ENCODE measurements at regions not wholly inside any gene's neighbourhood (a gene's known extent, or its start where the extent isn't known, plus 50 kb on each side); places are given as distances from the start of the nearest gene placed in this dataset.
"Not testable (repeated sequence)": the region's sequence is repeated elsewhere in the genome, so short reads cannot be mapped to it uniquely, and the experiment has no call there.

DNA sequence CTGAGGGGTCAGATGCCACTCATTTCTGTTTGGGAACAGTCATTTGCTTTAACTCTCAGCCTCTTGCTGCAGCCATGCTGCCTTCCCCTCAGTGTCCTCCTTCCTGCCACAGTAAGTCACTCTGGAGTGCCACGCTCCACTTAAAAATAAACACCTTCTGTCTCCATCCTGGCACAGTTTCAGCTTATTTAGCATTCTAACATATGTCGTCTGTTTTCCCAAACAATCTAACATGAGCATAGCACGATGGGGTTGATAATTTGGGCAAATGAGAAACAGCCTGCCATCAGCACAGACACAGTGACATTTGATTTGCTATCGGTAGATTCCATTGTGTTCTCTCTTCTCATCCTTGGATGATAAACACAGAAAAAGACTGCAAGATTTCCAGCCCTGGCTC, 768.6 kb downstream of the UQCRFS1 start:
- DNase-seq (ENCODE audit: low read depth in 3 of 3), result no peak

- no peak for DNase-seq (ENCODE audit: low read depth in 3 of 3)
These were observed 769.6 kb downstream of the UQCRFS1 start for GRCh38 chr19:28443361-28443760.

DNA sequence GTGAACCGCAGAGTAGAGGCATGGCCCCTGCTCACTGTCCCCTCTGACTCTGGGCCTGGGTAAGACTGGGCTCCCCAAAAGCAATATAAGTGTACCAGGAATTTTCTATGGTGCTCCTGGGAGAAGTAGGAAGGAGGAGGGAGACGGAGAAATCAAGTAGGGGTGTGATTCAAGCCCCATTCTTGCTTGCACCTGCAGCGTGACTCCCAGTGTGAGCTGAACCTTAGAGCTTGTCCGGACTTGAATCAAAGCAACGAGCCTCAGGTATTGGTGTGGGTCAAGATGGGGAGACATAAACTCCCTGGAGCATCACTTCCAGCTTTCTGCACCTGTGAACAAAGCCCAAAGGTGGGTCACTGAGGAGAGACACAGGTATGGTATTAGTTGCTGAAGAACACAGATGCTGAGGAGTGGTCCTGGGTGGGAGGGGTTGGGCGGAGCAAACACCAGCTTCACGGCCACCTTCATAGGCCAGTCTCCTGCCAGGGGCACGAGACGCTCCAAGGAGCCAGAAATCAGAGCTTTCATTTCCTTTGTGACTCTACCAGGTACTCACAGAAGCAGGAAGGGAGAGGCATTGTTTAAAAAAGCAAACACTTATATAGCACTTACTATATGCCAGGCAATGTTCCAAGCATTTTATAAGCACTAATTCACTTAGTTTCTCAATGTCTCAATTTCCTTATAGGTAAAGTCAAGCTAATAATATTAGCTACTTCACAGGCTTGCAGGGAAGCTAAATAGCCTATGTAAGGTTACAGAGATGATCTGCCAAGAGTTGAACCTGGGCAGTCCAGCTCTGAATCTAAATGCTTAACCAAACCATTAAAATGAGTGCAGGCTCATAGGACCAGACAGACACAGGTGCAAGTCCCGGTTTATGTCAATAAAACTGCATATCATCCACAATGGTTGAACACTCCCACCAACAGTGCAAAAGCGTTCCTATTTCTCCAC, 775.3 kb downstream of the UQCRFS1 start:
- no peak for DNase-seq (ENCODE audit: low read depth in 3 of 3)

GRCh38 chr19:28436320-28436719, 776.6 kb downstream of the UQCRFS1 start:
- no peak for DNase-seq (ENCODE audit: low read depth in 3 of 3)

- no peak for DNase-seq (ENCODE audit: low read depth in 3 of 3)
These were observed 777.2 kb downstream of the UQCRFS1 start for GRCh38 chr19:28435551-28436271.

- not testable (repeated sequence) for DNase-seq (ENCODE audit: low read depth in 3 of 3)
These were observed 778.2 kb downstream of the UQCRFS1 start for GRCh38 chr19:28434794-28435193.

DNA sequence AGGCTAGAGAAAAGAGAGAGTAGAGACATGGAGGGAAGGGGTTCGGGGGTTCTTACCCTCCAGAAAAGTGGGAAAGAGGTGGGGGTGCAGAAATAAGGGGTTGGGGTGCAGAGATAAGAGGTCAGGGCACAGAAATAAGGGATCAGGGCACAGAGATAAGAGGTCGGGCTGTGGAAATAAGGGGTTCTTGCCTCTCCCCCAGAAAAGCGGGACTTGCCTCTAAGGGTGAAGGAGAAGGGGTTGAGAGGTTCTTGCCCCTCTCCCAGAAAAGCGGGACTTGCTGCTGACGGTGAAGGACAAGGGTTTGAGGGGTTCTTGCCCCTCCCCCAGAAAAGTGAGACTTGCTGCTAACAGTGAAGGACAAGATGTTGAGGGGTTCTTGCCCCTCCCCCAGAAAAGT, 778.6 kb downstream of the UQCRFS1 start:
- DNase-seq (ENCODE audit: low read depth in 3 of 3), result not testable (repeated sequence)

GRCh38 chr19:28433166-28433565, 779.8 kb downstream of the UQCRFS1 start:
- not testable (repeated sequence) for DNase-seq (ENCODE audit: low read depth in 3 of 3)

DNA sequence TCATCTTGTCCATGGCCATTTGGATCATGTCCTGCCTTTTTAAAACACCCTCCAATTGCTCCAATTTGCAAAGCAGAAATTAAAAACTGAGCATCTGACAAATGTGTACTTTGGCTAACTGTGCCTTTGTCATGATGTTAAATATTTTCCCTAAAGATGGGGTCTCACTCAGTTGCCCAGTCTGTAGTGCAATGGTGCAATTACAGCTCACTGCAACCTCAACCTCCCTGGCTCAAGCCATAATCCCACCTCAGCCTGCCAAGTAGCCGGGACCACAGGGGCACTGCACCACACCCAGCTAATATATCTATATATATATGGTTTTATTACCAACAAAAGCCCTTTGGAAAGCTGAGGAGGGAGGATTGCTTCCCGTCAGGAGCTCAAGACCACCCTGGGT, 782.7 kb downstream of the UQCRFS1 start:
- no peak for DNase-seq (ENCODE audit: low read depth in 3 of 3)

DNA sequence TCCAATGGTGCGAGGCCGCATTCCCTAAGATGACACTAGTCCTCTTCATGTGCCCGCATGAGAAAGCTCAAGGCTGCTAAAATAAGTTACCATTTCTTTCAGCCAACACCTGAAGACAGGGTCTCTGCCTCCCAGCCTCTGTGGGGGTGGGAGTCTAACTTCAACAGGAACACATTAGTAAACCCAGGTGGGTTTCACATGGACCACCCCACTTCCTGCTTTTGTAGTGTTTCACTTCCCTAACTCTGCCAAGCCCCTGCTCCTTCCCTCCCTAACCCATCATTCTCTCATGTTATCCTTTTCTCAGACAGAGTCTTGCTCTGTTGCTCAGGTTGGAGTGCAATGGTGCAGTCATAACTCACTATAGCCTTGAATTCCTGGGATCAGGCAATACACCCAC, 783.6 kb downstream of the UQCRFS1 start:
- DNase-seq (ENCODE audit: low read depth in 3 of 3), result no peak

DNA sequence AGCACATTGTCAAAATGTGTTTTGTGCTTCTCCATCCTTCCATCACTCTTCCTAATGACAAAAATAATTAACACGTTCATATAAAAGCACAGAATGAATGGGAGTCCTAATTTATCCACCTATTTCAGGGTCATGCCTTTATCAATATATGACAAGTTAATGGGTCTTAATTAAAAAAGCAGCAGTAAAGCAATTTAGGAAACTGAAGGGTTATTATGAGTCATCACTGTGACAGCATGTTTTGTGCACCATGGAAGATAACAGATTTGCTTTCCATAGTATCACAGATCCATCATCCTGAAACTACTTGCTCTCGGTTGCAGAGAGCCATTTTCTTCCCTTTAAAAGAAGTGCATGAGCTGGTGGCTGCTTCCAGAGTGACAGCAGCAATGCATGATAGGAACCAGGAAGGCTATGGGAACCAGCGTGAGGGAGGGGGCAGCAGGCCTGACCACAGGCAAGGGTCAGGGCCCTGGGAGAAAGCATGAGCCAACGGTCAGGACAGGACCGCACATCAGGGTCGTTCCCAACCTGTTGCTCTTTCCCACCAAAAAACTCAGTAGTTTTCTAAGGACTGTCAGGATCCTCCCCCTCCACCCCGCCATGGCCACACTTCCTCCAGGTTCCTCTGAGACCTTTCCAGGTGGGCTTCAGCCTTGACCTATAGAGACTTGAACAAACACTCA, 784.1 kb downstream of the UQCRFS1 start:
- DNase-seq (ENCODE audit: low read depth in 3 of 3), result no peak

DNA sequence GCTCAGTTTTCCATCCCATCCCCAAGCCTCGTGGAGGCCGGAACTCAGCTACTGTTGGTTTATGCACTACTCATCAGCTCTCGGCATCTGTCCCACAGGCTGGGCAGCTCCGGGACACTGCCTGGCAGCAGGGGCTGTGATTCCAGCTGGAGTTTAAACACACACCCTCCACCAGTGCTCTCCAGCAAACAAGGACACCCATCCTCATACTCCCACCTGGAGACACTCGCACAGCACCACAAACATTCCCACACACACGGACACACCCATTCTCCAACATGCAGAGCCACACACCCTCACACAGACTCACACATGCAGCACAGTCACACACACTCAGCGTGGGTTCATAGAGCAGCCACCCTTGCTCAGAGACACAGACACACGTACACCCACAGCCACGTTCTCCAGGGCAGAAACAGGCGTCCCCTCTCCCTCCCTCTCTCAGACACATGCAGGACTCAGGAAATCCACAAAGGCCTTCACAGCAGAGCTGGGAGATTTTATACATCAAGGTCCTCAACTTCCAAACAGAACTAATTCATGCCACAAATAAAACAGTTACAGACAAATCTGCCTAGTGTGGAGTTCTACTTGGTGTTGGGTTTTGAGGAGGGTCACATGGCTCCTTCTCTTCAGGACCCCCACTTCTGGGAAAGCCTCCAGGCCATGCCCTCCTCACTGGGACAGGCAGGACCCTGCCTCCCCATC, 785.4 kb downstream of the UQCRFS1 start:
- DNase-seq (ENCODE audit: low read depth in 3 of 3), result no peak

DNA sequence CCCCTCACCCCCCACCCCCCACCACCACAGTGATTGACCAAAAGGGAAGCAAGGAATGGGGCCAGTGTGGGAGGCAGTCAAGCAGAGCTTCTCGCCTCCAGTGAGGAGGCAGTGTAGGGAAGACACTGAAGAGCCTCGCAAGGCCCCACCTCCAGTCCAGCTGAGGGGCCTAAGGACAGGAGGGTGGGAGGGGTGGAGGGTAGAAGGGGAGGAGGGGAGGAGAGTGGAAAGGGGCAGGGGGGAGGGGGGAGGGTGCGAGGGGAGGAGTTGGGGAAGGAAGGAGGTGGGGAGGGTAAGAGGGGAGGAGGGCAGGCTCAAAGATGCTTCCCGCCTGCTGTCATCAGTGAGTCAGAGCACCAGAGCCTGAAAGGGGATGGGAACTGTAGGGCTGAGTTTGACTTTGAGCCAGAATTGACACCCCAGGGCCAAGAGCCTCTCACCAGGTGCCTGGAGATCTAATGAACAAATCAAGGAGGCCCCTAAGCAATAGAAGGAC, 786.2 kb downstream of the UQCRFS1 start:
- no peak for DNase-seq (ENCODE audit: low read depth in 3 of 3)

DNA sequence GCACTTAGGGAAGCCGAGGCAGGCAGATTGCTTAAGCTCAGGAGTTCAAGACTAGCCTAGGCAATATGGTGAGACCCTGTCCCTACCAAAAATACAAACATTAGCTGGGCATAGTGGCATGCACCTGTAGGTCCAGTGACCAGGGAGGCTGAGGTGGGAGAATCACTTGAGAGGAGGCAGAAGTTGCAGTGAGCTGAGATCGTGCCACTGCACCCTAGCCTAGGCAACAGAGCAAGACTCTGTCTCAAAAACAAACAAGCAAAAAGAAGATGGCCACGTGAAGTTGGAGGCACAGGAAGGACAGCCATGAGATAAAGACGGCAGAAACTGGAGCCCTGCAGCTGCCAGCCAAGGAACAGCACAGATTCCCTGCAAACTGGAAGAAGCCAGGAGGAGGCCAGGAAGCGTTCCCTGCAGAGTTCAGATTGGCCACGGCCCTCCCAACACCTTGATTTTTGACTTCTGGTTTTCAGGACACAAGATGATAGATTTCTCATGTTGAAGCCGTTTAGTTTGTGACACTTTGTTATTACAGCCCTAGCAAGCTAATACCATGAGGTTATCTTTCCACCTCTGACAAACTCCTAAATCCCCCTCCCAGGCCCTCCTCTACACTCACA, 786.7 kb downstream of the UQCRFS1 start:
- DNase-seq (ENCODE audit: low read depth in 3 of 3), result no peak

- DNase-seq (ENCODE audit: low read depth in 3 of 3), result no peak
These were observed 787.7 kb downstream of the UQCRFS1 start for GRCh38 chr19:28425046-28425931.

GRCh38 chr19:28424662-28425045, 788.3 kb downstream of the UQCRFS1 start:
- DNase-seq (ENCODE audit: low read depth in 3 of 3), result no peak

GRCh38 chr19:28424077-28424476, 788.9 kb downstream of the UQCRFS1 start:
- DNase-seq (ENCODE audit: low read depth in 3 of 3), result no peak

- no peak for DNase-seq (ENCODE audit: low read depth in 3 of 3)
These were observed 789.9 kb downstream of the UQCRFS1 start for GRCh38 chr19:28422791-28423650.

GRCh38 chr19:28422046-28422445, 790.9 kb downstream of the UQCRFS1 start:
- DNase-seq (ENCODE audit: low read depth in 3 of 3), result no peak

Data from stimulated activated CD4-positive, alpha-beta T cell treated with anti-CD3 and anti-CD28 coated beads, TNF-alpha, amount 100 ng/mL, for 4 hours (primary cell).